Stimulated activated CD4-positive, alpha-beta T cell treated with anti-CD3 and anti-CD28 coated beads, Interleukin-2, amount 100 ng/mL, for 24 hours (primary cell): ENCODE measurements at regions not wholly inside any gene's neighbourhood (a gene's known extent, or its start where the extent isn't known, plus 50 kb on each side); places are given as distances from the start of the nearest gene placed in this dataset.
"Not testable (repeated sequence)": the region's sequence is repeated elsewhere in the genome, so short reads cannot be mapped to it uniquely, and the experiment has no call there.

ENCODE experiments used
- DNase-seq, 2 donors: peaks; one replicate each; pipeline ENCODE4 v3.0.0-alpha.2; 2020

GRCh38 chr5:152177626-152178349, 227.3 kb downstream of the NMUR2 start:
- no peak for DNase-seq

GRCh38 chr5:152171888-152172287, 233.2 kb downstream of the NMUR2 start:
- no peak for DNase-seq

- no peak for DNase-seq
Observed at GRCh38 chr5:152170350-152170749, 234.7 kb downstream of the NMUR2 start.

DNA sequence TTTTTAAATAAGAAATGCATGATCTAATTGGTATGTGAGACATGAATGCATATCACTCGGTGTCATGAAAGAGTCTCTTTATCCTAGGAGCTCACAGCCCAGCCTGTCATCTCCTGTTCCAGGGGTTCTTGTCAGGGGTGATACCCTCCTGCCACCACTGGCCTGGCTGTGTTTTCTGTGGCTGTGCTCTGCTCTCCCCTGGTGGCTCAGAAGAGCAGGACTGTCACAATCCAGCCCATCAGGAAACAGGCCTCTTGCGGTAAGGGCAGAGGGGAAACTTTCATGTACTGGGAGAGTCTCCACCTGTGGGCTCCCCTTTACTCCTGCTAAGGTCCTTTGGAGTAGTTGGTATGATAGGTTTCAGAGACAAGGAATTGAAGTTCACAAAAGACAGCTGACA, 240.2 kb upstream of the GLRA1 start:
- no peak for DNase-seq

- DNase-seq, result not testable (repeated sequence)
Observed at GRCh38 chr5:152159894-152160293, 235.2 kb upstream of the GLRA1 start.

DNA sequence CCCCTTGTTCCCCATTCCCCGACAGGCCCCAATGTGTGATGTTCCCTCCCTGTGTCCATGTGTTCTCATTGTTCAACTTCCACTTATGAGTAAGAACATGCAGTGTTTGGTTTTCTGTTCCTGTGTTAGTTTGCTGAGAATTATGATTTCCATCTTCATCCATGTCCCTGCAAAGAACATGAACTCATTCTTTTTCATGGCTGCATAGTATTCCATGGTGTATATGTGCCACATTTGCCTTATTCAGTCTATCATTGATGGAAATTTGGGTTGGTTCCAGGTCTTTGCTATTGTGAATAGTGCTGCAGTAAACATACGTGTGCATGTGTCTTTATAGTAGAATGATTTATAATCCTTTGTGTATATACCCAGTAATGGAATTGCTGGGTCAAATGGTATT, 229.8 kb upstream of the GLRA1 start:
- not testable (repeated sequence) for DNase-seq

DNA sequence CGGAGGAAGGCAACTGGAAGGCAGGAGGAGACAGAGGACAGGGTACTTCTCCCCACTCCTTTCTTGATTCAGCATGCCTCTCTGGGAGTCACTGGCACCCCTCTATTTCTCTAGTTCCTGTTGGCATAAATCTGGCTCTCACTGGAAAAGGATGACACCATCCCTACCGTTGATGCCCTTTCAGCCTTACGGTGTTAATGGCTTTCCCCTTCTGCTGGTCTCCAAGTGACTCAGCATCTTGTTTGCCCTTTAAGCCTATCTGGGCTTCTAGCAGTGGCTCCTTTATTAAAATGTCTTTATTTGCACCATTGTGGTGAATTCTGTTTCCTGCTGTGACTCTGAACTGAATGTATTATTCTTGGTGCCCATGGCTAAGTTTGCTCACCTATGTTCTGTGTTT, 227.3 kb upstream of the GLRA1 start:
- no peak for DNase-seq

- no peak for DNase-seq
Observed at GRCh38 chr5:152151113-152151512, 226.5 kb upstream of the GLRA1 start.

GRCh38 chr5:152147286-152147685, 222.6 kb upstream of the GLRA1 start:
- no peak for DNase-seq

- DNase-seq, result no peak
Observed at GRCh38 chr5:152146566-152146965, 221.9 kb upstream of the GLRA1 start.

DNA sequence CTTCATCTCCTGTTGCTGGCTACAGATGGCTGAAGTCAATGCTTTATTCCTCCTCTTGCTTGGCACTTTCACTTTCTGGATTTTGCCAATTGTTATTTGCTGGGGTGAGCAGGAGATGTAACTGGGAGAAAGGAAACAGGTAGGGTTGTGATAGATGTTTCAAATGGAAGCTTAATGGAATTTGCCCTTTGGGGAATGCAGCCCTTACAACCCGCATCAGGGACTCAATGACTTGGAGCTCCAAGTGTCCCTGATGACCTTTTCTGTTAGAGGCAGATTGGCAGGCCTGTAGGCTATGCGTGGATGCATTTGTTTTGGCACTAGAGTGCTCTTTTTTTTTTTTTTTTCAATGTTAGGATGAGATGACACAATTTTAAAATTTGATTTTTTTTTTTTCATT, 219.9 kb upstream of the GLRA1 start:
- DNase-seq, result no peak

DNA sequence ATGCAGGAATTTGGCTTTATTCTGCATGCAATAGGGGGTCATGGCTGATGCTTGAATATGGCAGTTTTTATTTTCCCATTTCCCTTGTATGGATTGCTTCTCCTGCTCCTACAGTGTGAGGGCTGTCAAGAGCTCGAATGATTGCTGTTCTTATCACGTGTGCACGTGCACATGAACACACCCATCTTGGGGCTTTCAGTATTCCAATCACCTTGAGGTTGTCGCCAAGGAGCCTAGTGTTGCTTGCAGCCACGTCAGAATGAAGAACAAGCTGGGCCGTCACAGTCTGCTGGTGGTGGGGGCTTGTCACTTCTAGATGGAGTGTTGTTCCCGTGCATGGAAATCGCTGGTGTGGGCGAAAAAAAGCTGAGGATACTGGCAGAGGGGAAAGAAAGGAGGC, 219.4 kb upstream of the GLRA1 start:
- no peak for DNase-seq

DNA sequence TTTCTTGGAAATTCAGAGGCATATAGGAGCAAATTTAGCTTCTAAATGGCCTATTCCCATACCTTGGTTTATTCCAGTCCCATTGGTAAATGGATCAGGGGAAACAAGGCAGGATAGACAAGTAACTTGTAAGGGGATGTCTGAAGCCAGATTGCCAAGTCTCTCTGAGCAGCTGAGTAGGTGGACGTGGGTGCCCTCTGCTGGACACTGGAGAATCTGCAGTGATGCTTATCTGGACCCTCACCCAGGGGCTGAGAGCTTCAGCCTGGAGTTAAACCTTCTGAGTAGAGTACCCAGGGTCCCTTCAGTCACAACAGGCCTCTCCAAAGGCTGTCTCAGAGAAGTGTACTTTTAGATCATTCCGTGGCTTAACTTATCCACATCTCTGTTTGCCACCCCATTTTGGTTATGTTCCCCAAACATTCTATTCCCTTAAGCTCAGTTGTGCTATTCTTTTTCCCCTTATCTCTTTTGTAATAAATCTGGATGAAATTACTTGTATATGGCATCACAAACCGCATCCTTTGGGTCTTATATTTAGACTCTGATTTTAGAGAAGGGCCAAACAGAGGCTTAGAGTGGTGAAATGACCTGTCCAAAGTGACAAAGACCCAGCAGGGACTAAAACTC, 218.3 kb upstream of the GLRA1 start:
- DNase-seq, result peak; percentile 67 to 74

DNA sequence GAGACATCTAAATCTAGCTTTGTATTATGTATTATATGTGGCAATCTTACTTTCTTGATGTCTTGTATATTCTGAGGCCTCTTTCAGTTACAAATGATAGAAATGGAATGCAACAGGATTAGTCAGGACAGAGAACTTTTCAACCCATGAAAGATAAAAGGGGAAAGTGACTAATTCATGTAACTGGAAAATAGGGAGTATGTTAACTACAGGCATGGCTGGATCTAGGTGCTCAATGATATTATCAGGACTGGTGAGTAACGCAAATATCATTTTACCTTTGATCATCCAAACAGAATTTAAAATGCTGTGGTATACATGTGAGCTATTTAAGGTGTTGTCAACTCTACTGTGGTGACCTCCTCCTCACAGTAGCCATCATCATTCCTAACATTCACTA, 215.7 kb upstream of the GLRA1 start:
- no peak for DNase-seq

DNA sequence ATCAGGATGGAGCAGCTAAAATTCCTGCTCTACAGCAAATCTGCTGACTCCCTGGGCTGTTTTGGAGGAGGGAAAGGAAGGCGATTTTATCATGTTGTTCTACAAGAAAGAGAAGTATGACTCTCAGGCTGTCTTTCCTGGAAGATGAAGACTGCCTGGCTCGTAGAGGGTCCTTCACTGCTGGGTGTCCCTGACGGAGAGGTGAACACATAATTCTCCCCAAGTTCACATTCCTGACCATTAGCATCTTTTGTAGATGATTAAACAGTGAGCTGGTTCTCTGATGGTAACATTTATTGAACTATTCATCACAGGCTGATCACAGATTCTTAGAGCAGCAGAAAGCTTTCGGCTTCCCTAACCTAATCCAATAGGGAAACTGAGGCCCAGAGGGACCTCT, 212.4 kb upstream of the GLRA1 start:
- DNase-seq, result no peak

- DNase-seq, result no peak
Observed at GRCh38 chr5:152136321-152136720, 211.7 kb upstream of the GLRA1 start.

DNA sequence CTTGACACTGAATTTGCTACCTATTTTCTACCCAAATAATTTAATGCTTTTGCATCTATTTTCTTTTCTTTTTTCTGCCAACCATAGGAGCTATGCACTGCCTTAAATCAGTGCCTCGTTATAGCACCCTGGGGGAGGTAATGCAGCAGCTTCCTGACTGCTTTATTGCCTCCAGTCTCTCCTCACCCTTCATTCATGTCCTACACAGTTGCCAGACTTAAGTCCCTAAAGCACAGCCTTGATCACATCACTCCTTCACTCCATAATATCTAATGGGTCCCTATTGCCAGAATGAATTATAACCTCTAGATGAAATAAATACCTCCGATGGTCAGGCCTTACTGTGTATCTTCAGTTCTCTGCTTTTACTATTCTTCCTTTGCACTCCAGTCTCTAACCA, 211.2 kb upstream of the GLRA1 start:
- DNase-seq, result no peak

GRCh38 chr5:152125661-152126205, 201.1 kb upstream of the GLRA1 start:
- DNase-seq, result no peak

- DNase-seq, result no peak
Observed at GRCh38 chr5:152124409-152125041, 199.9 kb upstream of the GLRA1 start.

DNA sequence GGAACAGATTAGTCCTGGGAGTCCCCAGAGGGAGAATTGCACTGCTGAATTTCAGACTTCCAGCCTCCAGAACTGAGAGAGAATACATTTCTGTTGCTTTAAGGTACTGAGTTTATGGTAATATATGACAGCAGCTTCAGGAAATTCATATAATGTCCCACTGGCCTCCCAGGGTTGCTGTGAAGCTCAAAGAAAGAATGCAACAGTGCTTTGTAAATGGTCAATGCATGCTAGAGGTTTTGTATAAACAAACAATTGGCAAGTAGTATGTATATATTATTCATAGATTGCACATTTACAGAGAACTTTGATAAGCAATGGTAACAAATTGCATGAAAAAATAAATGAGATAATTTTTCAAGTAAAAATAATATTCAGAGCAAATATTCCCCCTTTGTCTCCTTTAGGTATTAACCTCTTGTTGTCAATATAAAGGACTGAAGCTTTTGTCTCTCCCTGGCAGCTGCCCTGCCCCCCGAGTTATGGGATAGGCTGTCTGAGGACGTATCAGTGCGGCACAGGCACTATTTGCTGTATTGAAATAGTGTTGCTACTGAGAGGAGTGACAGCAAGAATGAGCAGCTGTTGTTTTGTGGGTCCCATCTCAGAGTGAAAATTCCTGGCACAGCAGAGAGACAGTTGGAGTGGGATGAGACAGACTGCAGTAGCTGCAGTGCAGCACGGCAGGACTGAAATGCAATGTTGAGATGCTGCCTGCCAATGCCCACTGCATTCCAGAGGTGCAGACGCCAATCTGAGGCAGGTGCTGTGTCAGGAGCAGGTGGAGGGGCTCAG, 194.2 kb upstream of the GLRA1 start:
- DNase-seq, result no peak

- DNase-seq, result no peak
Observed at GRCh38 chr5:152116934-152117333, 192.3 kb upstream of the GLRA1 start.

- DNase-seq, result peak; percentile 55 to 57
Observed at GRCh38 chr5:152113401-152113800, 188.8 kb upstream of the GLRA1 start.

- DNase-seq, result no peak
Observed at GRCh38 chr5:152107220-152107619, 182.6 kb upstream of the GLRA1 start.
